H9 (cell line): ENCODE measurements at regions not wholly inside any gene's neighbourhood (a gene's known extent, or its start where the extent isn't known, plus 50 kb on each side); places are given as distances from the start of the nearest gene placed in this dataset.

Experiments used
- DNase-seq: peaks from one replicate; pipeline ENCODE4 v3.0.0-alpha.2; 2017
- H2AFZ ChIP-seq: one replicate; pipeline ENCODE4 v1.6.1; 2013; ENCODE audit warnings: mild to moderate bottlenecking, low read length, control low read depth, moderate library complexity
- H2AK5ac ChIP-seq: 2 replicates; pipeline ENCODE4 v1.6.1; 2013; ENCODE audit warnings: low read length, control low read depth, mixed read lengths; ENCODE audit not compliant: insufficient read length
- H2BK120ac ChIP-seq: one replicate; pipeline ENCODE4 v1.6.1; 2013; ENCODE audit warnings: low read depth, mild to moderate bottlenecking, low read length, control low read depth, inconsistent platforms; ENCODE audit not compliant: poor library complexity, severe bottlenecking
- H2BK12ac ChIP-seq: 2 replicates; pipeline ENCODE4 v1.6.1; 2013; ENCODE audit warnings: low read length, control low read depth, mixed read lengths, low read depth; ENCODE audit not compliant: insufficient read length
- H2BK15ac ChIP-seq: 2 replicates; pipeline ENCODE4 v1.6.1; 2013; ENCODE audit warnings: low read depth, low read length, control low read depth
- H2BK20ac ChIP-seq: one replicate; pipeline ENCODE4 v1.6.1; 2013; ENCODE audit warnings: low read depth, mild to moderate bottlenecking, low read length, control low read depth, inconsistent platforms; ENCODE audit not compliant: poor library complexity, severe bottlenecking
- H2BK5ac ChIP-seq: 2 replicates; pipeline ENCODE4 v1.6.1; 2013; ENCODE audit warnings: low read length, control low read depth, mixed read lengths; ENCODE audit not compliant: insufficient read length
- H3K14ac ChIP-seq: 2 replicates; pipeline ENCODE4 v1.6.1; 2013; ENCODE audit warnings: low read length, control low read depth; ENCODE audit not compliant: insufficient read depth
- H3K18ac ChIP-seq: 2 replicates; pipeline ENCODE4 v1.6.1; 2013; ENCODE audit warnings: low read depth, mild to moderate bottlenecking, mixed read lengths, low read length, control low read depth; ENCODE audit not compliant: insufficient read length
- H3K23ac ChIP-seq: 2 replicates; pipeline ENCODE4 v1.6.1; 2013; ENCODE audit warnings: low read length, control low read depth, mixed read lengths, low read depth; ENCODE audit not compliant: insufficient read length
- H3K23me2 ChIP-seq: 2 replicates; pipeline ENCODE4 v1.6.1; 2013; ENCODE audit warnings: low read depth, mild to moderate bottlenecking, mixed read lengths, low read length, control low read depth; ENCODE audit not compliant: insufficient read length, poor library complexity, severe bottlenecking
- H3K27ac ChIP-seq: 2 replicates; pipeline ENCODE4 v1.5.1; 2013; ENCODE audit warnings: low read length, control low read depth, mixed read lengths, low read depth; ENCODE audit not compliant: insufficient read length
- H3K27me3 ChIP-seq: 2 replicates; pipeline ENCODE4 v1.6.1; 2013; ENCODE audit warnings: low read length, control low read depth, inconsistent platforms; ENCODE audit not compliant: insufficient read depth
- H3K4ac ChIP-seq: 2 replicates; pipeline ENCODE4 v1.6.1; 2013; ENCODE audit warnings: low read depth, mild to moderate bottlenecking, control low read depth, inconsistent platforms, low read length, moderate library complexity
- H3K4me1 ChIP-seq: 2 replicates; pipeline ENCODE4 v1.6.1; 2013; ENCODE audit warnings: low read length, control low read depth, inconsistent platforms; ENCODE audit not compliant: insufficient read depth
- H3K4me2 ChIP-seq: 2 replicates; pipeline ENCODE4 v1.6.1; 2013; ENCODE audit warnings: low read length, control low read depth, mixed read lengths; ENCODE audit not compliant: insufficient read length, insufficient read depth
- H3K56ac ChIP-seq: 2 replicates; pipeline ENCODE4 v1.6.1; 2013; ENCODE audit warnings: low read depth, mild to moderate bottlenecking, mixed read lengths, low read length, control low read depth; ENCODE audit not compliant: insufficient read length
- H3K79me1 ChIP-seq: 2 replicates; pipeline ENCODE4 v1.6.1; 2013; ENCODE audit warnings: low read depth, mild to moderate bottlenecking, moderate library complexity, low read length, control low read depth, inconsistent platforms; ENCODE audit not compliant: insufficient read depth, poor library complexity, severe bottlenecking
- H3K79me2 ChIP-seq: 2 replicates; pipeline ENCODE4 v1.6.1; 2013; ENCODE audit warnings: low read length, control low read depth, inconsistent platforms; ENCODE audit not compliant: insufficient read depth
- H3K9ac ChIP-seq: 2 replicates; pipeline ENCODE4 v1.6.1; 2013; ENCODE audit warnings: low read length, control low read depth, mixed read lengths; ENCODE audit not compliant: insufficient read length; ENCODE audit errors: extremely low read depth
- H3K9me3 ChIP-seq: one replicate; pipeline ENCODE4 v1.6.1; 2013; ENCODE audit warnings: low read depth, low read length, inconsistent platforms; ENCODE audit not compliant: control insufficient read depth
- H3T11ph ChIP-seq: one replicate; pipeline ENCODE4 v1.6.1; 2013; ENCODE audit warnings: mild to moderate bottlenecking, low read length, control low read depth, inconsistent platforms
- H4K20me1 ChIP-seq: one replicate; pipeline ENCODE4 v1.6.1; 2013; ENCODE audit not compliant: control insufficient read depth, insufficient read length, insufficient read depth
- H4K5ac ChIP-seq: 2 replicates; pipeline ENCODE4 v1.6.1; 2013; ENCODE audit warnings: low read depth, mild to moderate bottlenecking, mixed read lengths, low read length, control low read depth; ENCODE audit not compliant: insufficient read length
- H4K8ac ChIP-seq: replicated peaks from 2 replicates; pipeline ENCODE4 v1.6.1; 2013; ENCODE audit warnings: low read length, control low read depth, mixed read lengths, low read depth; ENCODE audit not compliant: insufficient read length
- H4K91ac ChIP-seq: 2 replicates; pipeline ENCODE4 v1.6.1; 2013; ENCODE audit warnings: low read depth, mild to moderate bottlenecking, moderate library complexity, mixed read lengths, low read length, control low read depth; ENCODE audit not compliant: insufficient read length
- H3K27ac Mint-ChIP-seq, 3 experiments: 2 replicates in 2 of 3; 3 replicates in 1 of 3; pipeline ENCODE4 v1.8.0; 2020 to 2021; ENCODE audit warnings: mixed read lengths in 3 of 3, mild to moderate bottlenecking in 1 of 3, moderate library complexity in 1 of 3
- H3K27me3 Mint-ChIP-seq: 2 replicates; pipeline ENCODE4 v1.8.0; 2021; ENCODE audit warnings: low read depth, mild to moderate bottlenecking, moderate library complexity, mixed read lengths
- H3K36me3 Mint-ChIP-seq, 3 experiments: 2 replicates in 2 of 3; 3 replicates in 1 of 3; pipeline ENCODE4 v1.8.0; 2020 to 2021; ENCODE audit warnings: low read depth in 3 of 3, mixed read lengths in 3 of 3; ENCODE audit not compliant: insufficient read depth in 1 of 3
- H3K4me1 Mint-ChIP-seq, 2 experiments: 2 replicates each; pipeline ENCODE4 v1.8.0; 2020; ENCODE audit warnings: mixed read lengths in 2 of 2
- H3K4me3 Mint-ChIP-seq, 2 experiments: 2 replicates in 1 of 2; 3 replicates in 1 of 2; pipeline ENCODE4 v1.8.0; 2020 to 2021; ENCODE audit warnings: mild to moderate bottlenecking in 2 of 2, mixed read lengths in 2 of 2, moderate library complexity in 1 of 2
- H3K9me3 Mint-ChIP-seq, 2 experiments: 2 replicates in 1 of 2; 3 replicates in 1 of 2; pipeline ENCODE4 v1.8.0; 2020; ENCODE audit warnings: mild to moderate bottlenecking in 2 of 2, mixed read lengths in 2 of 2, moderate library complexity in 1 of 2
- WGBS: extraction: QIAGEN DNeasy Blood & Tissue Kit; methylation state at CpG from one replicate; pipeline ENCODE4 v1.1.7; 2013; ENCODE audit warnings: missing lambda C conversion rate, low lambda C conversion rate, mixed read lengths; ENCODE audit not compliant: insufficient read length; ENCODE audit errors: extremely low coverage; 5-methylcytosine and 5-hydroxymethylcytosine counted together
- TF ChIP-seq, protein P1 (sequence below): fragments of 200-600 bp; sonication (generic); conservative IDR thresholded peaks from 3 replicates; pipeline ENCODE4 v1.8.0; 2021; ENCODE audit warnings: antibody characterized with exemption, mild to moderate bottlenecking

DNA sequence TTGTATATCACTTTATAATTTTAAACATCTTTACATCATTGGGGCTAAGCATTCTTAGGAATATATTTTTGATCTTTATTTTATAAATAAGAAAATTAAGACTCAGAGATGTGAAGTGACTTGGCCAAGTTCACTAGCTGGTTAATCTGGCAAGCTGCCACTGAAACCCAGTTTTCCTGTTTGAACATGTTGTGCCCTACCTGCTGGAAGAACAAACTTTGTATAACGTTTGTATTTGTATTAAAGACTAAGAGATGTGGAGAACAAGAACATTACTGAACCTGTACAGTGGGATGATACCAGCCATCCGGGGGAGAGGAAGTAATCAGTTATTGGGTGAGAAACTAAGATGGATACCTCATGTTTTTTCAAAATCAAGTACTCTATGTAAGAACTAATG is 77.2 kb upstream of the SIPA1L2 start:
- TF ChIP-seq, protein P1, sequence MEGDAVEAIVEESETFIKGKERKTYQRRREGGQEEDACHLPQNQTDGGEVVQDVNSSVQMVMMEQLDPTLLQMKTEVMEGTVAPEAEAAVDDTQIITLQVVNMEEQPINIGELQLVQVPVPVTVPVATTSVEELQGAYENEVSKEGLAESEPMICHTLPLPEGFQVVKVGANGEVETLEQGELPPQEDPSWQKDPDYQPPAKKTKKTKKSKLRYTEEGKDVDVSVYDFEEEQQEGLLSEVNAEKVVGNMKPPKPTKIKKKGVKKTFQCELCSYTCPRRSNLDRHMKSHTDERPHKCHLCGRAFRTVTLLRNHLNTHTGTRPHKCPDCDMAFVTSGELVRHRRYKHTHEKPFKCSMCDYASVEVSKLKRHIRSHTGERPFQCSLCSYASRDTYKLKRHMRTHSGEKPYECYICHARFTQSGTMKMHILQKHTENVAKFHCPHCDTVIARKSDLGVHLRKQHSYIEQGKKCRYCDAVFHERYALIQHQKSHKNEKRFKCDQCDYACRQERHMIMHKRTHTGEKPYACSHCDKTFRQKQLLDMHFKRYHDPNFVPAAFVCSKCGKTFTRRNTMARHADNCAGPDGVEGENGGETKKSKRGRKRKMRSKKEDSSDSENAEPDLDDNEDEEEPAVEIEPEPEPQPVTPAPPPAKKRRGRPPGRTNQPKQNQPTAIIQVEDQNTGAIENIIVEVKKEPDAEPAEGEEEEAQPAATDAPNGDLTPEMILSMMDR = no peak
- H3K27me3 Mint-ChIP-seq = no peaks in the 10 kb centered on the region; the same call in 1 of the 2 replicates
- no peak for DNase-seq

More for the DNA sequence above, 77.2 kb upstream of the SIPA1L2 start:
- Histone ChIP-seq H4K8ac (no peak overlapping the region), H2BK20ac (no peak overlapping the region), H2BK12ac (no peak overlapping the region), H3K79me1 (no peaks in the 10 kb centered on the region), H2AK5ac (no peak overlapping the region), H2BK5ac (no peak overlapping the region), H4K91ac (no peak overlapping the region), H4K5ac (no peak overlapping the region), H3K56ac (no peak overlapping the region), H3K14ac (no peak overlapping the region), H3K23me2 (no peaks in the 10 kb centered on the region), H3K9ac (no peak overlapping the region), H2BK120ac (no peak overlapping the region), H3K4ac (no peak overlapping the region), H2AFZ (no peak overlapping the region), H3K4me2 (no peak overlapping the region), H3K4me1 (no peaks in the 10 kb centered on the region), H3K27ac (no peak overlapping the region), H3K79me2 (no peaks in the 10 kb centered on the region), H2BK15ac (no peak overlapping the region), H3K27me3 (no peaks in the 10 kb centered on the region), H4K20me1 (no peaks in the 10 kb centered on the region), H3K18ac (no peak overlapping the region), H3T11ph (no peak overlapping the region), H3K23ac (no peak overlapping the region), H3K9me3 (no peaks in the 10 kb centered on the region)
- H3K27ac Mint-ChIP-seq = no peak overlapping the region
- H3K36me3 Mint-ChIP-seq = no peaks in the 10 kb centered on the region
- no CpG with 5 or more reads among the region's 2 CpGs for WGBS
- H3K4me1 Mint-ChIP-seq = no peaks in the 10 kb centered on the region
- H3K4me3 Mint-ChIP-seq = no peak overlapping the region
- peaks cover 0 to 3% of the 10 kb centered on the region in 2 experiments; a peak in 2 of 5 replicates for H3K9me3 Mint-ChIP-seq
